GM10266 (cell line): ENCODE measurements at regions not wholly inside any gene's neighbourhood (a gene's known extent, or its start where the extent isn't known, plus 50 kb on each side); places are given as distances from the start of the nearest gene placed in this dataset.
"Not testable (repeated sequence)": the region's sequence is repeated elsewhere in the genome, so short reads cannot be mapped to it uniquely, and the experiment has no call there.

ENCODE experiments used
- DNase-seq: peaks from one replicate; pipeline ENCODE4 v3.0.0; 2012; ENCODE audit errors: extremely low spot score
- CTCF ChIP-seq: IDR thresholded peaks from 2 replicates; pipeline ENCODE4 v1.5.1; 2012; ENCODE audit warnings: mild to moderate bottlenecking, low read depth; ENCODE audit not compliant: control insufficient read depth, insufficient read depth; ENCODE audit errors: missing control alignments

- DNase-seq = no peak
- no peak for TF ChIP-seq CTCF
These were observed 150.1 kb downstream of the HAO1 start for GRCh38 chr20:7790189-7790588.

- no peak for TF ChIP-seq CTCF
These were observed 147.9 kb downstream of the HAO1 start for GRCh38 chr20:7792150-7792869.

GRCh38 chr20:7798176-7798575, 142.1 kb downstream of the HAO1 start:
- DNase-seq = no peak

More at GRCh38 chr20:7792150-7792869, 147.9 kb downstream of the HAO1 start:
- DNase-seq = no peak

GRCh38 chr20:7799862-7800261, 140.4 kb downstream of the HAO1 start:
- TF ChIP-seq CTCF = no peak

More at GRCh38 chr20:7798176-7798575, 142.1 kb downstream of the HAO1 start:
- no peak for TF ChIP-seq CTCF

GRCh38 chr20:7803411-7804151, 136.7 kb downstream of the HAO1 start:
- not testable (repeated sequence) for DNase-seq

More at GRCh38 chr20:7799862-7800261, 140.4 kb downstream of the HAO1 start:
- DNase-seq = no peak

GRCh38 chr20:7806831-7807230, 133.4 kb downstream of the HAO1 start:
- TF ChIP-seq CTCF = no peak
- DNase-seq = no peak

GRCh38 chr20:7817286-7817685, 123.0 kb downstream of the HAO1 start:
- DNase-seq = no peak
- TF ChIP-seq CTCF = no peak
